Activated B cell treated with CpG ODN at 0.5 μM for 24 hours (primary cell): ENCODE measurements at regions not wholly inside any gene's neighbourhood (a gene's known extent, or its start where the extent isn't known, plus 50 kb on each side); places are given as distances from the start of the nearest gene placed in this dataset.
A peak's percentile ranks its signal among the peaks of the same experiment; 100 is the strongest.
"Not testable (repeated sequence)": the region's sequence is repeated elsewhere in the genome, so short reads cannot be mapped to it uniquely, and the experiment has no call there.

ENCODE experiments used
- ATAC-seq: fragments of 200-7000 bp; cut with Tn5 transposase; one replicate; pipeline ENCODE4 v1.10.0; 2021; ENCODE audit warnings: low read depth, mild to moderate bottlenecking, moderate library complexity
- CTCF ChIA-PET: fragments of 350-600 bp; sonication (Branson Sonifier 250); formaldehyde crosslinking; loops from one replicate; lab custom pipeline; 2021; ENCODE audit warnings: antibody characterized with exemption; lab: Charles Lee
- POLR2A ChIA-PET: fragments of 350-600 bp; sonication (Branson Sonifier 250); formaldehyde crosslinking; loops from one replicate; lab custom pipeline; 2021; ENCODE audit warnings: antibody characterized with exemption; lab: Charles Lee
- DNase-seq: peaks from one replicate; pipeline ENCODE4 v3.0.0; 2022
- H3K27ac Mint-ChIP-seq: one replicate; pipeline ENCODE4 v1.8.0; 2020; ENCODE audit warnings: mixed read lengths
- H3K27me3 Mint-ChIP-seq: one replicate; pipeline ENCODE4 v1.8.0; 2021; ENCODE audit warnings: mixed read lengths
- H3K36me3 Mint-ChIP-seq: one replicate; pipeline ENCODE4 v1.8.0; 2021; ENCODE audit warnings: low read depth, mixed read lengths
- H3K4me1 Mint-ChIP-seq: one replicate; pipeline ENCODE4 v1.8.0; 2021; ENCODE audit warnings: mixed read lengths
- H3K4me3 Mint-ChIP-seq: one replicate; pipeline ENCODE4 v1.8.0; 2020; ENCODE audit warnings: mild to moderate bottlenecking, mixed read lengths
- H3K9me3 Mint-ChIP-seq: one replicate; pipeline ENCODE4 v1.8.0; 2020; ENCODE audit warnings: mixed read lengths
- intact Hi-C: fragments of 100-400 bp; cut with micrococcal nuclease; formaldehyde crosslinking; loops from one replicate; pipeline ENCODE4 v1.15.1; 2024
- TF ChIP-seq, protein P1 (sequence below): fragments of 200-600 bp; IDR thresholded peaks from one replicate; pipeline ENCODE4 v1.8.0; 2022; ENCODE audit warnings: antibody characterized with exemption, mild to moderate bottlenecking

DNA sequence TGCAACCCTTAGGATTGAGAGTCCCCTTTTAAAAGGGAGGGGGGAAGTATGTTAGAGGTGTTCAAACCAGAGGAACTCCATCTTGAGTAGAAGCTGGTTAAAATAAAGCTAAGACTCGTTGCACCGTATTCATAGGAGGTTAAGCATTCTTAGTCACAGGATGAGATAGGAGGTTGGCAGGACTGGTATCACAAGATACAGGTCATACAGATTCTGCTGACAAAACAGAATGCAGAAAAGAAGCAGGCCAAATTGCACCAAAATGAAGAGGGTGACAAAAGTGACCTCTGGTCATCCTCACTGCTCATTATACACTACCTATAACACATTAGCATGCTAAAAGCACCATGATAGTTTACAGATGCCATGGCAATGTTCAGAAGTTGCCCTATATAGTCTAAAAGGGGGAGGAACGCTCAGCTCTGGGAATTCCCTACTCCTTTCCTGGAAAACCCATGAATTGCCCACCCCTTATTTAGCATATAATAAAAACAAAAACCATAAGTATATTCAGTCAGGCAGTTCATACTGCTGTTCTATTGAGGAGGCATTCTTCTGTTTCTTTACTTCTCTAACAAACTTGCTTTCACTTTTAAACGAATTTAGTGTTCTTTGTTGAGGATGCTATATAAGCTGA, 192.2 kb upstream of the NDUFV2 start:
- Mint-ChIP-seq H3K27ac (peak overlapping the region; percentile 100), H3K4me1 (peaks cover 55% of the 10 kb centered on the region), H3K36me3 (peaks cover 10% of the 10 kb centered on the region), H3K4me3 (peak overlapping the region; percentile 44), H3K9me3 (peaks cover 13% of the 10 kb centered on the region), H3K27me3 (no peaks in the 10 kb centered on the region)
- intact Hi-C loops: loop anchor here (5.0 kb wide), 3 partner anchors 42 to 308 kb away; no protein-coding TSS in a partner anchor
- POLR2A ChIA-PET: no interaction called here
- DNase-seq (no peak), ATAC-seq (no peak)
- TF ChIP-seq, protein P1, sequence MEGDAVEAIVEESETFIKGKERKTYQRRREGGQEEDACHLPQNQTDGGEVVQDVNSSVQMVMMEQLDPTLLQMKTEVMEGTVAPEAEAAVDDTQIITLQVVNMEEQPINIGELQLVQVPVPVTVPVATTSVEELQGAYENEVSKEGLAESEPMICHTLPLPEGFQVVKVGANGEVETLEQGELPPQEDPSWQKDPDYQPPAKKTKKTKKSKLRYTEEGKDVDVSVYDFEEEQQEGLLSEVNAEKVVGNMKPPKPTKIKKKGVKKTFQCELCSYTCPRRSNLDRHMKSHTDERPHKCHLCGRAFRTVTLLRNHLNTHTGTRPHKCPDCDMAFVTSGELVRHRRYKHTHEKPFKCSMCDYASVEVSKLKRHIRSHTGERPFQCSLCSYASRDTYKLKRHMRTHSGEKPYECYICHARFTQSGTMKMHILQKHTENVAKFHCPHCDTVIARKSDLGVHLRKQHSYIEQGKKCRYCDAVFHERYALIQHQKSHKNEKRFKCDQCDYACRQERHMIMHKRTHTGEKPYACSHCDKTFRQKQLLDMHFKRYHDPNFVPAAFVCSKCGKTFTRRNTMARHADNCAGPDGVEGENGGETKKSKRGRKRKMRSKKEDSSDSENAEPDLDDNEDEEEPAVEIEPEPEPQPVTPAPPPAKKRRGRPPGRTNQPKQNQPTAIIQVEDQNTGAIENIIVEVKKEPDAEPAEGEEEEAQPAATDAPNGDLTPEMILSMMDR: no peak
- CTCF ChIA-PET: no interaction called here

- H3K27me3 Mint-ChIP-seq: no peaks in the 10 kb centered on the region
- H3K4me1 Mint-ChIP-seq: peaks cover 55% of the 10 kb centered on the region
- peaks cover 10% of the 10 kb centered on the region for H3K36me3 Mint-ChIP-seq
- peak overlapping the region; percentile 44 for H3K4me3 Mint-ChIP-seq
- peak overlapping the region; percentile 100 for H3K27ac Mint-ChIP-seq
- CTCF ChIA-PET: no interaction called here
- POLR2A ChIA-PET: interaction anchor here (1.6 kb wide), 1 partner anchor 214 kb away, joined by 4 read pairs; no protein-coding TSS in a partner anchor
- TF ChIP-seq, protein P1: no peak
- intact Hi-C loops: loop anchor here (5.0 kb wide), 3 partner anchors 41 to 309 kb away; no protein-coding TSS in a partner anchor
- ATAC-seq: no peak
- no peak for DNase-seq
- H3K9me3 Mint-ChIP-seq: peaks cover 17% of the 10 kb centered on the region
Observed at GRCh38 chr18:8910843-8911242, 191.7 kb upstream of the NDUFV2 start.

- POLR2A ChIA-PET: interaction anchor here (0.6 to 1.6 kb wide), 2 partner anchors 215 to 422 kb away, joined by 4 to 5 read pairs; no protein-coding TSS in a partner anchor
- peaks cover 17% of the 10 kb centered on the region for H3K9me3 Mint-ChIP-seq
- H3K4me1 Mint-ChIP-seq: peaks cover 58% of the 10 kb centered on the region
- DNase-seq: no peak
- intact Hi-C loops: loop anchor here (2.0 to 5.0 kb wide), 5 partner anchors 41 to 309 kb away; partner anchors contain the start of gene MTCL1
- CTCF ChIA-PET: no interaction called here
- H3K27me3 Mint-ChIP-seq: no peaks in the 10 kb centered on the region
- peaks cover 10% of the 10 kb centered on the region for H3K36me3 Mint-ChIP-seq
- peak; percentile 49 for ATAC-seq
- H3K4me3 Mint-ChIP-seq: peak overlapping the region; percentile 79
- TF ChIP-seq, protein P1: no peak
- H3K27ac Mint-ChIP-seq: peak overlapping the region; percentile 100
Observed at GRCh38 chr18:8911408-8912340, 190.8 kb upstream of the NDUFV2 start.

GRCh38 chr18:8912348-8913326, 189.9 kb upstream of the NDUFV2 start:
- H3K27me3 Mint-ChIP-seq: no peaks in the 10 kb centered on the region
- ATAC-seq (peak; percentile 69), DNase-seq (peak; percentile 35)
- peaks cover 17% of the 10 kb centered on the region for H3K9me3 Mint-ChIP-seq
- peaks cover 64% of the 10 kb centered on the region for H3K4me1 Mint-ChIP-seq
- H3K36me3 Mint-ChIP-seq: peaks cover 10% of the 10 kb centered on the region
- CTCF ChIA-PET: no interaction called here
- TF ChIP-seq, protein P1: no peak
- peak overlapping the region; percentile 100 for H3K27ac Mint-ChIP-seq
- intact Hi-C loops: loop anchor here (2.0 to 5.0 kb wide), 5 partner anchors 40 to 310 kb away; partner anchors contain the start of gene MTCL1
- peak overlapping the region; percentile 79 for H3K4me3 Mint-ChIP-seq
- POLR2A ChIA-PET: interaction anchor here (1.6 kb wide), 1 partner anchor 216 kb away, joined by 4 read pairs; no protein-coding TSS in a partner anchor

GRCh38 chr18:8913606-8914403, 188.7 kb upstream of the NDUFV2 start:
- H3K36me3 Mint-ChIP-seq, ATAC-seq, DNase-seq, H3K4me3 Mint-ChIP-seq, POLR2A ChIA-PET, H3K27me3 Mint-ChIP-seq, CTCF ChIA-PET: not testable (repeated sequence)
- H3K27ac Mint-ChIP-seq: peak overlapping the region; percentile 100
- peaks cover 61% of the 10 kb centered on the region for H3K4me1 Mint-ChIP-seq
- intact Hi-C loops: loop anchor here (2.0 to 5.0 kb wide), 5 partner anchors 38 to 312 kb away; partner anchors contain the start of gene MTCL1
- peaks cover 12% of the 10 kb centered on the region for H3K9me3 Mint-ChIP-seq

GRCh38 chr18:8914404-8915264, 187.9 kb upstream of the NDUFV2 start:
- peaks cover 11% of the 10 kb centered on the region for H3K9me3 Mint-ChIP-seq
- H3K36me3 Mint-ChIP-seq, DNase-seq, ATAC-seq, CTCF ChIA-PET, POLR2A ChIA-PET, H3K27me3 Mint-ChIP-seq, H3K4me3 Mint-ChIP-seq: not testable (repeated sequence)
- intact Hi-C loops: loop anchor here (5.0 kb wide), 3 partner anchors 38 to 312 kb away; no protein-coding TSS in a partner anchor
- H3K4me1 Mint-ChIP-seq: peaks cover 59% of the 10 kb centered on the region
- peak overlapping the region; percentile 82 for H3K27ac Mint-ChIP-seq
